ENCODE measurements at regions not wholly inside any gene's neighbourhood (a gene's known extent, or its start where the extent isn't known, plus 50 kb on each side); places are given as distances from the start of the nearest gene placed in this dataset.

DNA sequence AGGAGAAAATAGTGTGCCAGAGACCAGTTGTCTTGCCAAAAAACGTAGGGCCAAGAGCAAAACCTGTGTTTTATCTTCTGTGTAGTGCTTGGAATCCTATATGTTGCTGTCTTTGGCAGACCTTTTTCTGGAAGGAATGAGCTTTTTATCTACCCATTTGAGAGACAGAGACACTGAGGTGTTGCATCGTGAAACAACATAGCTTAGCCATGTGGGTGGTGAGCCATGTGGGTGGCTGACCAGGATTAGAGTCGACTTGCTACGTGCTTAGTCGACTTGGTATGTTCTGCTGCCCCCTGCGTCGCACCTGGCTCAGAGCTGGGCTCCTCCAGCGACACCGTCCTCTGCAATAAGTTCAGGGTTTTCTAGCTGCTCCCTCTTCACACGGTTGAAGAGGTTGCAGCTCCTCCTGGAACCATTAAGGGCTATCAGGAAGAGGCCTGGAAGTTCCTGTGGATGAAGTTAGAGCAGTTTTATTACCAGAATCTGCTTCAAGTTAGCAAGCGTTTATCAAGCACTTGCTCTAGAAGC lies 175.8 kb downstream of the SH2D4B start:
- Histone ChIP-seq H3K14ac (ENCODE audit: insufficient read length) (no peak overlapping the region), H3K23ac (ENCODE audit: insufficient read length) (no peak overlapping the region), H4K20me1 (replicated peaks in 1 of 2; ENCODE audit: control insufficient read depth in 1 of 2, insufficient read depth in 2 of 2, low read length in 2 of 2) (no peaks in the 10 kb centered on the region), H3K27me3 (replicated peaks in 1 of 4; ENCODE audit: control insufficient read depth in 3 of 4, extremely low read depth in 1 of 4, insufficient read depth in 3 of 4, low read length in 3 of 4) (no peaks in the 10 kb centered on the region), H3K56ac (replicated peaks; ENCODE audit: insufficient read length, low read depth, low read length) (no peak overlapping the region), H2BK15ac (ENCODE audit: low read length) (no peak overlapping the region), H4K8ac (ENCODE audit: extremely low read depth, insufficient read depth, low read length) (no peak overlapping the region), H3K9me3 (ENCODE audit: insufficient read depth in 2 of 2, low read depth in 1 of 2, low read length in 1 of 2) (no peaks in the 10 kb centered on the region), H3K27ac (ENCODE audit: low read depth, low read length) (no peak overlapping the region), H3K79me1 (ENCODE audit: low read depth, low read length) (no peaks in the 10 kb centered on the region), H3K18ac (ENCODE audit: extremely low read depth, low read length) (no peak overlapping the region), H3K4ac (replicated peaks; ENCODE audit: insufficient read length, low read depth, low read length) (no peak overlapping the region), H2AK5ac (ENCODE audit: low read depth, low read length) (no peak overlapping the region), H3K4me1 (replicated peaks in 1 of 4; ENCODE audit: control insufficient read depth in 3 of 4, insufficient read depth in 4 of 4, low read length in 3 of 4) (no peaks in the 10 kb centered on the region), H2BK12ac (ENCODE audit: low read depth, low read length) (no peak overlapping the region), H3K9ac (replicated peaks in 1 of 4; ENCODE audit: extremely low read depth in 1 of 4, low read depth in 3 of 4, low read length in 3 of 4) (no peak overlapping the region), H2BK5ac (ENCODE audit: low read depth, low read length) (no peak overlapping the region), H2BK20ac (ENCODE audit: low read length) (no peak overlapping the region), H3K36me3 (ENCODE audit: control insufficient read depth in 2 of 4, insufficient read depth in 4 of 4, low read length in 3 of 4) (no peaks in the 10 kb centered on the region), H4K91ac (replicated peaks; ENCODE audit: insufficient read length, low read length) (no peak overlapping the region), H2BK120ac (replicated peaks; ENCODE audit: low read depth, low read length) (no peak overlapping the region), H3K79me2 (ENCODE audit: control insufficient read depth in 1 of 2, insufficient read depth in 2 of 2, low read length in 2 of 2) (no peaks in the 10 kb centered on the region), H3K4me2 (ENCODE audit: insufficient read depth in 1 of 2, low read depth in 2 of 2, low read length in 2 of 2) (no peak overlapping the region), H3K23me2 (ENCODE audit: low read depth, low read length) (no peaks in the 10 kb centered on the region), H2AFZ (ENCODE audit: low read length) (peak overlapping the region; percentile 11), H3K4me3 (ENCODE audit: extremely low read depth in 1 of 4, insufficient read depth in 2 of 4, low read depth in 3 of 4, low read length in 4 of 4) (no peak overlapping the region), H4K5ac (ENCODE audit: insufficient read length, low read depth, low read length) (no peak overlapping the region)
- DNase-seq (ENCODE audit: low read depth in 1 of 2, low spot score in 2 of 2) = no peak
- CTCF ChIA-PET (ENCODE audit: partially characterized antibody) = interaction anchor here (0.7 to 4.5 kb wide), 11 partner anchors 12 to 304 kb away, joined by 3 to 31 read pairs (median 4); no protein-coding TSS in a partner anchor
- WGBS, 2 experiments (ENCODE audit: extremely low coverage in 1 of 2, insufficient coverage in 1 of 2, insufficient read length in 1 of 2, insufficient replicate concordance in 2 of 2, low coverage in 1 of 2, low lambda C conversion rate in 2 of 2, missing lambda C conversion rate in 1 of 2) = 85% methylated on average over 11 of the region's 11 CpGs; no CpG with 5 or more reads in 1 of the 2 experiments
- POLR2A ChIA-PET (ENCODE audit: partially characterized antibody) = no interaction called here
- FAIRE-seq = no peak
- TF ChIP-seq, protein P1, sequence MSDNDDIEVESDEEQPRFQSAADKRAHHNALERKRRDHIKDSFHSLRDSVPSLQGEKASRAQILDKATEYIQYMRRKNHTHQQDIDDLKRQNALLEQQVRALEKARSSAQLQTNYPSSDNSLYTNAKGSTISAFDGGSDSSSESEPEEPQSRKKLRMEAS (IDR thresholded peaks at IDR 0.05) = peak; percentile 46; the same call in 1 of the 2 replicates
- TF ChIP-seq KDM1A (IDR thresholded peaks at IDR 0.05; ENCODE audit: borderline replicate concordance, low read length) (peak; percentile 82; the same call in 1 of the 2 replicates), POU5F1 (IDR thresholded peaks at IDR 0.05; ENCODE audit: low read depth, low read length) (no peak)
